ENCODE measurements at regions not wholly inside any gene's neighbourhood (a gene's known extent, or its start where the extent isn't known, plus 50 kb on each side); places are given as distances from the start of the nearest gene placed in this dataset.
A peak's percentile ranks its signal among the peaks of the same experiment; 100 is the strongest.

DNA sequence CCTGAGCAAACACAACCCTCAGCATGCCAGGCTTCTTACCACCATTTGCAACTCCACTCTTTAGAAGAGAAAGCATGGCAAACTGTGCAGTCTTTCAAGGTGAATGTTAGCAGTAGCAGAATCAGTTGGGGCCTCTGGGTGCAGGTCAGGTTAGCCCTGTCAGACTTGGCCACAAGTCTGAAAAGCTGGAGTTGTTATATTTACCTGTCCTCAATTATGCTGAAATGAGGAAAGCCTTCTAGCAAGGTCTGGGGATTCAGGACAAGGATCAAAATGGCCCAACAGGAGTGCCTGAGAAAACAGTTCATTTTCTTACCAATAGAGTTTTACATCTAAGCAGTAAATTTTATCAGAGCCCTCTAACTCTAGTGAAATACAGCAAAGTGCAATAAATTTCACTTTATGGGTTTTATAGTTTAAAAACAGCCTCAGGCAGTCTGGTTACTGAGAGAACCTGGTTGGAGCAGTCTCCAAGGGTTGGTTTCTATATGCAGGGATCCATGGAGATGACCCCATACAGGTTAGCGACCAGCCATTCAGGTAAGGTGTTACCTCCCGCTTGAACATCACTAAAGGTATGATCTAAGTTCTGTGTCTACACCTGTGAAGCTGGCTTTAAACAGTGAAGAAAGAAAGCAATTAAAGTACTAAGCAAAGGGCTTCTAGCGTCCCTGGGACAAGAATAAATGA is 212.5 kb upstream of the MPPED2 start:
- no peak overlapping the region for H3K4me3 ChIP-seq
- no peaks in the 10 kb centered on the region for H3K36me3 ChIP-seq
- no peak for TF ChIP-seq POLR2AphosphoS5 (IDR thresholded peaks at IDR 0.05)
- TF ChIP-seq, protein P1, sequence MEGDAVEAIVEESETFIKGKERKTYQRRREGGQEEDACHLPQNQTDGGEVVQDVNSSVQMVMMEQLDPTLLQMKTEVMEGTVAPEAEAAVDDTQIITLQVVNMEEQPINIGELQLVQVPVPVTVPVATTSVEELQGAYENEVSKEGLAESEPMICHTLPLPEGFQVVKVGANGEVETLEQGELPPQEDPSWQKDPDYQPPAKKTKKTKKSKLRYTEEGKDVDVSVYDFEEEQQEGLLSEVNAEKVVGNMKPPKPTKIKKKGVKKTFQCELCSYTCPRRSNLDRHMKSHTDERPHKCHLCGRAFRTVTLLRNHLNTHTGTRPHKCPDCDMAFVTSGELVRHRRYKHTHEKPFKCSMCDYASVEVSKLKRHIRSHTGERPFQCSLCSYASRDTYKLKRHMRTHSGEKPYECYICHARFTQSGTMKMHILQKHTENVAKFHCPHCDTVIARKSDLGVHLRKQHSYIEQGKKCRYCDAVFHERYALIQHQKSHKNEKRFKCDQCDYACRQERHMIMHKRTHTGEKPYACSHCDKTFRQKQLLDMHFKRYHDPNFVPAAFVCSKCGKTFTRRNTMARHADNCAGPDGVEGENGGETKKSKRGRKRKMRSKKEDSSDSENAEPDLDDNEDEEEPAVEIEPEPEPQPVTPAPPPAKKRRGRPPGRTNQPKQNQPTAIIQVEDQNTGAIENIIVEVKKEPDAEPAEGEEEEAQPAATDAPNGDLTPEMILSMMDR (IDR thresholded peaks at IDR 0.05) = no peak
- TF ChIP-seq POLR2A (IDR thresholded peaks at IDR 0.05) = no peak
- TF ChIP-seq EP300 (IDR thresholded peaks at IDR 0.05) = no peak
- no peaks in the 10 kb centered on the region for H3K4me1 ChIP-seq
- H3K27me3 ChIP-seq = no peaks in the 10 kb centered on the region
- 87 to 95% (median 90%) methylated on average over 3 of the region's 3 CpGs for WGBS, 5 donors
- H3K27ac ChIP-seq = no peak overlapping the region
- H3K9me3 ChIP-seq = no peaks in the 10 kb centered on the region
- intact Hi-C loops (cut with DNase I; ENCODE audit: low total_unique reads) = no loop called here
- DNase-seq = no peak

DNA sequence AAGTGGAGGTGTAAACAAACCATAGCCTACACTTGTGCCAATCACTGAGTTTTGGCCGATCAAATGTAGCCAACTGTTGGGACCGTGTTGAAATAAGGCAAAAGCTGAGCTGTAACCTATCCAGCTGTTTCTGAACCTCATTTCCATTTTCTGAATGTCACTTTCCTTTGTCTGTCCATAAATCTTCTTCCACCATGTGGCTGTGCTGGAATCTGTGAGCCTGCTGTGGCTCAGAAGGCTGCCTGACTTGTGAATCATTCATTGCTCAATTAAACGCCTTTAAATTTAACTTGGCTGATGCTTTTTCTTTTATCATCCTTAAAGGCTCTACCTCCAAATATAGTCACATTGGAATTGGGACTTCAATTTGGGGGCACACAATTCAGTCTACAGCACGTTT is 203.1 kb upstream of the MPPED2 start:
- WGBS, 5 donors = 76 to 86% (median 84%) methylated on average over 4 of the region's 4 CpGs
- TF ChIP-seq, protein P1 (IDR thresholded peaks at IDR 0.05) = no peak
- TF ChIP-seq POLR2AphosphoS5 (IDR thresholded peaks at IDR 0.05) (no peak), POLR2A (IDR thresholded peaks at IDR 0.05) (no peak), EP300 (IDR thresholded peaks at IDR 0.05) (no peak)
- no peaks in the 10 kb centered on the region for H3K27me3 ChIP-seq
- DNase-seq = no peak
- intact Hi-C loops (cut with DNase I; ENCODE audit: low total_unique reads) = no loop called here
- H3K9me3 ChIP-seq = no peaks in the 10 kb centered on the region
- H3K4me1 ChIP-seq = no peaks in the 10 kb centered on the region
- H3K36me3 ChIP-seq = no peaks in the 10 kb centered on the region
- H3K4me3 ChIP-seq = no peak overlapping the region
- no peak overlapping the region for H3K27ac ChIP-seq

DNA sequence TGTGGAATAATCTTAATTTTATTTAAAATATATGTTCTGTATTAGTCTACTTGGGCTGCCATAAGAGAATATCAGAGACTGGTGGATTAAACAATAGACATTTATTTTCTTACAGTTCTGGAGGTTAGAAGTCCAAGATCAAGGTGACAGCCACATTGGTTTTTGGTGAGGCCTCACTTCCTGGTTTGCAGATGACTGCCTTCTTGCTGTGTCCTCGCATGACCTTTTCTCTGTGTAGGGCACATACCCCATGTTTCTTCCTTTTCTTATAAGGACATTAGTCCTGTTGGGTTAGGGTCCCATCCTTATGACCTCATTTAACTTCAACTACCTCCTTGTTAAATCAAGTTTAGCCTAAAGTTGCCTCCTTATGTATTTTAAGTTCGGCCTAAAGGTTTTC is 202.7 kb upstream of the MPPED2 start:
- Histone ChIP-seq H3K9me3 (no peaks in the 10 kb centered on the region), H3K27me3 (no peaks in the 10 kb centered on the region), H3K36me3 (no peaks in the 10 kb centered on the region), H3K4me1 (no peaks in the 10 kb centered on the region), H3K27ac (no peak overlapping the region), H3K4me3 (no peak overlapping the region)
- TF ChIP-seq POLR2AphosphoS5 (IDR thresholded peaks at IDR 0.05) = no peak
- no peak for TF ChIP-seq POLR2A (IDR thresholded peaks at IDR 0.05)
- TF ChIP-seq, protein P1 (IDR thresholded peaks at IDR 0.05) = no peak
- peak in 1 of 2 donors; percentile 7 for DNase-seq
- intact Hi-C loops (cut with DNase I; ENCODE audit: low total_unique reads) = no loop called here
- 75 to 94% (median 92%) methylated on average over 2 of the region's 2 CpGs for WGBS, 5 donors

DNA sequence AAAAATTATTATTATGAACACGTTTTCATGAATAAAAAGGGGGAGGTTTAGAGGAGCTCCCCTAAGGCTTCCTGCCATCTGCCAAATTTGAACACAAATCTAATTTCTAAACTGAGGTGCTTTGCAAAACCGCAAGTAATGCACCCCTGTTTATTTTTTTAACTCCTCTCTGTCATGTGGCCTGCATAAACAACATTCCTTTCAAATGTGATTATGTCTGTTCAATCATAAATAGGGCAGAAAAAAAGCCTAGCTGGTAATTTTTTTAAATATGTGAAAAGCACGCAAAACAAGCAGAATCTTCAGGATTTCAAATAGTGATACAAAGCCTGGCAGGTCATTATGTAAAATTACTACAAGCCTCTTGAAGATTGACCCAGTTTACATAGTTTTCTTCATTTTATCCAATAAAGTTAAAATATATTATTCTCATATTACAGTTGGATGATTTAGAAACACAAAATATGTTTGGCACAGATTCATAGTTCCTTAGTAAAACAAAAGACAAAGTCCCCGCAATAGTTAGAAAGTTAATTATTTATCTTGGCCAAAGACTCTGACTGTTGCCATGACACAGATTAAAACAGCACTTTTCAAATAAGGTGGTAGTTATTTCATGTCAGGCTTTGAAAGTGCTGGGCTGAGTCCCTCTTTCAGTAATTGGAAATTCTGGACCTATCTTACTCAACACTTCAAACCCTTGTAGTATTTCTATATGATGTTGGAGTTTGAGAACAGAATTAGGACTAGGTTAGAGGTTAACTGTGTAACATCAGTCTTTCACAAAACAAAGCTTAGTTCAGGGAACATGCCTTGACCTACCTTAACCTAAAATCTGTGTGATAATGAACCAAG is 200.3 kb upstream of the MPPED2 start:
- Histone ChIP-seq H3K4me1 (no peaks in the 10 kb centered on the region), H3K9me3 (no peaks in the 10 kb centered on the region), H3K4me3 (no peak overlapping the region), H3K27ac (no peak overlapping the region), H3K36me3 (no peaks in the 10 kb centered on the region), H3K27me3 (no peaks in the 10 kb centered on the region)
- peak in 1 of 2 donors; percentile 32 for DNase-seq
- WGBS, 5 donors = 37 to 46% (median 44%) methylated on average over 4 of the region's 4 CpGs
- intact Hi-C loops (cut with DNase I; ENCODE audit: low total_unique reads) = no loop called here
- TF ChIP-seq POLR2AphosphoS5 (IDR thresholded peaks at IDR 0.05) (no peak), EP300 (IDR thresholded peaks at IDR 0.05) (no peak), POLR2A (IDR thresholded peaks at IDR 0.05) (no peak)
- TF ChIP-seq, protein P1 (IDR thresholded peaks at IDR 0.05) = no peak
